Osteoblast (primary cell): ENCODE measurements at regions not wholly inside any gene's neighbourhood (a gene's known extent, or its start where the extent isn't known, plus 50 kb on each side); places are given as distances from the start of the nearest gene placed in this dataset.

Experiments
- DNase-seq: peaks from one replicate; pipeline ENCODE4 v3.0.0; 2011; ENCODE audit warnings: low spot score, mixed read lengths; ENCODE audit not compliant: insufficient read length; ENCODE audit errors: missing footprints
- H2AFZ ChIP-seq: 2 replicates; pipeline ENCODE4 v1.6.0; 2011; ENCODE audit warnings: mild to moderate bottlenecking, low read length
- H3K27ac ChIP-seq: 2 replicates; pipeline ENCODE4 v1.5.1; 2011; ENCODE audit warnings: mild to moderate bottlenecking, low read depth, low read length, moderate library complexity
- H3K27me3 ChIP-seq: 2 replicates; pipeline ENCODE4 v1.6.0; 2012; ENCODE audit warnings: mild to moderate bottlenecking, control low read depth, inconsistent platforms, low read length, moderate library complexity; ENCODE audit not compliant: insufficient read depth
- H3K36me3 ChIP-seq: 2 replicates; pipeline ENCODE4 v1.5.1; 2011; ENCODE audit warnings: mild to moderate bottlenecking, low read length, control low read depth, moderate library complexity; ENCODE audit not compliant: insufficient read depth
- H3K4me1 ChIP-seq: 2 replicates; pipeline ENCODE4 v1.5.1; 2011; ENCODE audit warnings: mild to moderate bottlenecking, low read length, control low read depth, moderate library complexity; ENCODE audit not compliant: insufficient read depth
- H3K4me2 ChIP-seq: 2 replicates; pipeline ENCODE4 v1.6.0; 2011; ENCODE audit warnings: mild to moderate bottlenecking, low read length; ENCODE audit not compliant: insufficient read depth
- H3K4me3 ChIP-seq: fragments of 200-600 bp; sonication (generic); 3 replicates; pipeline ENCODE4 v1.5.1; 2012; ENCODE audit warnings: mild to moderate bottlenecking, low read length, inconsistent platforms; ENCODE audit not compliant: insufficient read depth
- H3K79me2 ChIP-seq: 2 replicates; pipeline ENCODE4 v1.6.0; 2012; ENCODE audit warnings: mild to moderate bottlenecking, low read length, control low read depth, inconsistent platforms; ENCODE audit not compliant: insufficient read depth
- H3K9me3 ChIP-seq: 2 replicates; pipeline ENCODE4 v1.5.1; 2011; ENCODE audit warnings: low read depth, low read length, control low read depth
- H4K20me1 ChIP-seq: 2 replicates; pipeline ENCODE4 v1.6.0; 2012; ENCODE audit warnings: mild to moderate bottlenecking, low read length, control low read depth; ENCODE audit not compliant: insufficient read depth
- CTCF ChIP-seq: IDR thresholded peaks from 2 replicates; pipeline ENCODE4 v1.5.1; 2011; ENCODE audit warnings: mild to moderate bottlenecking, low read depth, low read length, moderate library complexity; ENCODE audit errors: extremely low read depth

- Histone ChIP-seq H3K4me2 (peak overlapping the region; percentile 41), H3K79me2 (no peaks in the 10 kb centered on the region), H3K27me3 (no peaks in the 10 kb centered on the region), H3K9me3 (peaks cover 5% of the 10 kb centered on the region), H3K4me1 (peaks cover 39% of the 10 kb centered on the region), H3K27ac (peak overlapping the region; percentile 38), H4K20me1 (no peaks in the 10 kb centered on the region), H3K4me3 (no peak overlapping the region), H3K36me3 (no peaks in the 10 kb centered on the region), H2AFZ (no peak overlapping the region)
- TF ChIP-seq CTCF: no peak
- DNase-seq: no peak
These were observed 165.8 kb upstream of the SYT13 start for GRCh38 chr11:45451766-45452440.

- no peak for TF ChIP-seq CTCF
- Histone ChIP-seq H3K36me3 (no peaks in the 10 kb centered on the region), H3K9me3 (peaks cover 4% of the 10 kb centered on the region), H3K4me1 (peaks cover 32% of the 10 kb centered on the region), H4K20me1 (no peaks in the 10 kb centered on the region), H3K27me3 (peaks cover 7% of the 10 kb centered on the region), H3K79me2 (no peaks in the 10 kb centered on the region), H3K4me3 (no peak overlapping the region), H2AFZ (no peak overlapping the region), H3K4me2 (peak overlapping the region; percentile 47), H3K27ac (peak overlapping the region; percentile 50)
- peak; percentile 82 for DNase-seq
These were observed 164.0 kb upstream of the SYT13 start for GRCh38 chr11:45450189-45450588.

- DNase-seq: no peak
- Histone ChIP-seq H3K36me3 (no peaks in the 10 kb centered on the region), H3K4me2 (peak overlapping the region; percentile 14), H3K27ac (no peak overlapping the region), H3K4me1 (peaks cover 32% of the 10 kb centered on the region), H3K9me3 (no peaks in the 10 kb centered on the region), H3K79me2 (no peaks in the 10 kb centered on the region), H3K27me3 (peaks cover 9% of the 10 kb centered on the region), H4K20me1 (no peaks in the 10 kb centered on the region), H2AFZ (peak overlapping the region; percentile 18), H3K4me3 (no peak overlapping the region)
- no peak for TF ChIP-seq CTCF
These were observed 163.0 kb upstream of the SYT13 start for GRCh38 chr11:45449036-45449601.

- Histone ChIP-seq H3K79me2 (no peaks in the 10 kb centered on the region), H3K36me3 (no peaks in the 10 kb centered on the region), H4K20me1 (no peaks in the 10 kb centered on the region), H3K27me3 (peaks cover 14% of the 10 kb centered on the region), H3K9me3 (no peaks in the 10 kb centered on the region), H3K4me1 (peaks cover 32% of the 10 kb centered on the region), H3K4me2 (no peak overlapping the region), H3K4me3 (no peak overlapping the region), H3K27ac (no peak overlapping the region), H2AFZ (no peak overlapping the region)
- no peak for DNase-seq
- TF ChIP-seq CTCF: no peak
These were observed 162.4 kb upstream of the SYT13 start for GRCh38 chr11:45448561-45448960.
